ENCODE measurements at regions not wholly inside any gene's neighbourhood (a gene's known extent, or its start where the extent isn't known, plus 50 kb on each side); places are given as distances from the start of the nearest gene placed in this dataset.

DNA sequence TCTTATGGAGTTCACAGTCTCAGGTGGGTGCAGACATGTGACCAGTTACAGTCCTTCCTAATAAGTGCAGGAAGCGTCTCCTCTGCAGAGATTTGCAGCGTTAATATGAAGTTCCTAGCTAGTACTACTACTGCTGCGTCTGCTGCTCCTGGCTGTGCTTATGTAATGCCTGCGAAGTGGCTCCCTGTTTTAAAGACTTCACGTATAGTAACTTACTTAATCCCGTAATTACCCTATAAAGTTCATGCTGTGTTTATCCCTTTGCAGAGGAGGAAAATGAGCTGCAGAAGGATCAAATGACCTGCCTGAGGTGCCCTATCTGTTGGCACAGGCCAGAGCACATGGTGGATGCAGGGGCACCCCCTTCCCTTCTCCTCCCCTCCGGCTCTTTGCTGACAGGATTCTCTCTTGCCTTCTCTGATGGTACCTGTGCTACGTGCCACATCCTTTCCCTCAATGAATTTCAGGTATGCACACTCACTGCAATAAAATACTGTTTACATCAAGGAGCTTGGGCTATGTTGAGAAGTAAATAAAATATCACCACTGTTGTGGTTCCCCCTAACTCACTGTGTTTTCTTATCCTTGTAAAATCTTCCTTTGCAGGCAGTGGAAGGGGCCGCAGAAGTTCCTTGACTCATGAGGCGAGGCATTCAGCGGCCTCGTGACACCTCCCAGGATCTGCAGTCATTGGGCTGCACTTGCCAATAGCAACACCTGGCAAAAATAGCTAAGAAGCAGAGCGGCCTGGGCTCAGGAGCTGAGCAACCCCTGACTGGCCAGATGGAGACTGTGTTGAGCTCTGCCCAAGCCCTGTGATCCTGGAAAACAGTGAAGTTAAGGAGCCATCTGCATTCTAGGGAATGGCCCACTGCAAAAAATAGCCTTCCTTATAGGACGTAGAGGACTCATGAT lies 188.9 kb upstream of the ATP10A start (continued):
- TF ChIP-seq, protein P1, sequence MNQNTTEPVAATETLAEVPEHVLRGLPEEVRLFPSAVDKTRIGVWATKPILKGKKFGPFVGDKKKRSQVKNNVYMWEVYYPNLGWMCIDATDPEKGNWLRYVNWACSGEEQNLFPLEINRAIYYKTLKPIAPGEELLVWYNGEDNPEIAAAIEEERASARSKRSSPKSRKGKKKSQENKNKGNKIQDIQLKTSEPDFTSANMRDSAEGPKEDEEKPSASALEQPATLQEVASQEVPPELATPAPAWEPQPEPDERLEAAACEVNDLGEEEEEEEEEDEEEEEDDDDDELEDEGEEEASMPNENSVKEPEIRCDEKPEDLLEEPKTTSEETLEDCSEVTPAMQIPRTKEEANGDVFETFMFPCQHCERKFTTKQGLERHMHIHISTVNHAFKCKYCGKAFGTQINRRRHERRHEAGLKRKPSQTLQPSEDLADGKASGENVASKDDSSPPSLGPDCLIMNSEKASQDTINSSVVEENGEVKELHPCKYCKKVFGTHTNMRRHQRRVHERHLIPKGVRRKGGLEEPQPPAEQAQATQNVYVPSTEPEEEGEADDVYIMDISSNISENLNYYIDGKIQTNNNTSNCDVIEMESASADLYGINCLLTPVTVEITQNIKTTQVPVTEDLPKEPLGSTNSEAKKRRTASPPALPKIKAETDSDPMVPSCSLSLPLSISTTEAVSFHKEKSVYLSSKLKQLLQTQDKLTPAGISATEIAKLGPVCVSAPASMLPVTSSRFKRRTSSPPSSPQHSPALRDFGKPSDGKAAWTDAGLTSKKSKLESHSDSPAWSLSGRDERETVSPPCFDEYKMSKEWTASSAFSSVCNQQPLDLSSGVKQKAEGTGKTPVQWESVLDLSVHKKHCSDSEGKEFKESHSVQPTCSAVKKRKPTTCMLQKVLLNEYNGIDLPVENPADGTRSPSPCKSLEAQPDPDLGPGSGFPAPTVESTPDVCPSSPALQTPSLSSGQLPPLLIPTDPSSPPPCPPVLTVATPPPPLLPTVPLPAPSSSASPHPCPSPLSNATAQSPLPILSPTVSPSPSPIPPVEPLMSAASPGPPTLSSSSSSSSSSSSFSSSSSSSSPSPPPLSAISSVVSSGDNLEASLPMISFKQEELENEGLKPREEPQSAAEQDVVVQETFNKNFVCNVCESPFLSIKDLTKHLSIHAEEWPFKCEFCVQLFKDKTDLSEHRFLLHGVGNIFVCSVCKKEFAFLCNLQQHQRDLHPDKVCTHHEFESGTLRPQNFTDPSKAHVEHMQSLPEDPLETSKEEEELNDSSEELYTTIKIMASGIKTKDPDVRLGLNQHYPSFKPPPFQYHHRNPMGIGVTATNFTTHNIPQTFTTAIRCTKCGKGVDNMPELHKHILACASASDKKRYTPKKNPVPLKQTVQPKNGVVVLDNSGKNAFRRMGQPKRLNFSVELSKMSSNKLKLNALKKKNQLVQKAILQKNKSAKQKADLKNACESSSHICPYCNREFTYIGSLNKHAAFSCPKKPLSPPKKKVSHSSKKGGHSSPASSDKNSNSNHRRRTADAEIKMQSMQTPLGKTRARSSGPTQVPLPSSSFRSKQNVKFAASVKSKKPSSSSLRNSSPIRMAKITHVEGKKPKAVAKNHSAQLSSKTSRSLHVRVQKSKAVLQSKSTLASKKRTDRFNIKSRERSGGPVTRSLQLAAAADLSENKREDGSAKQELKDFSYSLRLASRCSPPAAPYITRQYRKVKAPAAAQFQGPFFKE (tag by site-specific recombination; IDR thresholded peaks at IDR 0.05; ENCODE audit: borderline replicate concordance) = no peak
- no peak for TF ChIP-seq ZNF221 (tag by site-specific recombination; IDR thresholded peaks at IDR 0.05; ENCODE audit: borderline replicate concordance)
- no peak for TF ChIP-seq ZNF548 (tag by site-specific recombination; IDR thresholded peaks at IDR 0.05)
- no peak for TF ChIP-seq SETDB1 (IDR thresholded peaks at IDR 0.05; ENCODE audit: insufficient read length, low read length)
- TF ChIP-seq, protein P2, sequence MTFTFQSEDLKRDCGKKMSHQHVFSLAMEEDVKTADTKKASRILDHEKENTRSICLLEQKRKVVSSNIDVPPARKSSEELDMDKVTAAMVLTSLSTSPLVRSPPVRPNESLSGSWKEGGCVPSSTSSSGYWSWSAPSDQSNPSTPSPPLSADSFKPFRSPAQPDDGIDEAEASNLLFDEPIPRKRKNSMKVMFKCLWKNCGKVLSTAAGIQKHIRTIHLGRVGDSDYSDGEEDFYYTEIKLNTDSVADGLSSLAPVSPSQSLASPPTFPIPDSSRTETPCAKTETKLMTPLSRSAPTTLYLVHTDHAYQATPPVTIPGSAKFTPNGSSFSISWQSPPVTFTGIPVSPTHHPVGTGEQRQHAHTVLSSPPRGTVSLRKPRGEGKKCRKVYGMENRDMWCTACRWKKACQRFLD (tag by site-specific recombination; IDR thresholded peaks at IDR 0.05) = no peak
- TF ChIP-seq, protein P3, sequence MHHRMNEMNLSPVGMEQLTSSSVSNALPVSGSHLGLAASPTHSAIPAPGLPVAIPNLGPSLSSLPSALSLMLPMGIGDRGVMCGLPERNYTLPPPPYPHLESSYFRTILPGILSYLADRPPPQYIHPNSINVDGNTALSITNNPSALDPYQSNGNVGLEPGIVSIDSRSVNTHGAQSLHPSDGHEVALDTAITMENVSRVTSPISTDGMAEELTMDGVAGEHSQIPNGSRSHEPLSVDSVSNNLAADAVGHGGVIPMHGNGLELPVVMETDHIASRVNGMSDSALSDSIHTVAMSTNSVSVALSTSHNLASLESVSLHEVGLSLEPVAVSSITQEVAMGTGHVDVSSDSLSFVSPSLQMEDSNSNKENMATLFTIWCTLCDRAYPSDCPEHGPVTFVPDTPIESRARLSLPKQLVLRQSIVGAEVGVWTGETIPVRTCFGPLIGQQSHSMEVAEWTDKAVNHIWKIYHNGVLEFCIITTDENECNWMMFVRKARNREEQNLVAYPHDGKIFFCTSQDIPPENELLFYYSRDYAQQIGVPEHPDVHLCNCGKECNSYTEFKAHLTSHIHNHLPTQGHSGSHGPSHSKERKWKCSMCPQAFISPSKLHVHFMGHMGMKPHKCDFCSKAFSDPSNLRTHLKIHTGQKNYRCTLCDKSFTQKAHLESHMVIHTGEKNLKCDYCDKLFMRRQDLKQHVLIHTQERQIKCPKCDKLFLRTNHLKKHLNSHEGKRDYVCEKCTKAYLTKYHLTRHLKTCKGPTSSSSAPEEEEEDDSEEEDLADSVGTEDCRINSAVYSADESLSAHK (tag by site-specific recombination; IDR thresholded peaks at IDR 0.05) = peak; percentile 87
- TF ChIP-seq, protein P4, sequence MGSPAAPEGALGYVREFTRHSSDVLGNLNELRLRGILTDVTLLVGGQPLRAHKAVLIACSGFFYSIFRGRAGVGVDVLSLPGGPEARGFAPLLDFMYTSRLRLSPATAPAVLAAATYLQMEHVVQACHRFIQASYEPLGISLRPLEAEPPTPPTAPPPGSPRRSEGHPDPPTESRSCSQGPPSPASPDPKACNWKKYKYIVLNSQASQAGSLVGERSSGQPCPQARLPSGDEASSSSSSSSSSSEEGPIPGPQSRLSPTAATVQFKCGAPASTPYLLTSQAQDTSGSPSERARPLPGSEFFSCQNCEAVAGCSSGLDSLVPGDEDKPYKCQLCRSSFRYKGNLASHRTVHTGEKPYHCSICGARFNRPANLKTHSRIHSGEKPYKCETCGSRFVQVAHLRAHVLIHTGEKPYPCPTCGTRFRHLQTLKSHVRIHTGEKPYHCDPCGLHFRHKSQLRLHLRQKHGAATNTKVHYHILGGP (tag by site-specific recombination; IDR thresholded peaks at IDR 0.05) = no peak
- TF ChIP-seq ZSCAN23 (tag by site-specific recombination; IDR thresholded peaks at IDR 0.05) = no peak
- TF ChIP-seq TCF7L2 (IDR thresholded peaks at IDR 0.05; ENCODE audit: borderline replicate concordance, low read depth, low read length) = no peak
- no peak for TF ChIP-seq ZNF266 (tag by site-specific recombination; IDR thresholded peaks at IDR 0.05; ENCODE audit: low read depth)
- TF ChIP-seq ZIC2 (tag by site-specific recombination; IDR thresholded peaks at IDR 0.05) = peak; percentile 76
- TF ChIP-seq ZNF768 (tag by site-specific recombination; IDR thresholded peaks at IDR 0.05) = no peak
- TF ChIP-seq ZNF155 (tag by site-specific recombination; IDR thresholded peaks at IDR 0.05) = no peak
- no peak for TF ChIP-seq PRDM1 (tag by site-specific recombination; IDR thresholded peaks at IDR 0.05)
- TF ChIP-seq ZNF549 (tag by site-specific recombination; IDR thresholded peaks at IDR 0.05) = no peak
- TF ChIP-seq ZNF529 (tag by site-specific recombination; IDR thresholded peaks at IDR 0.05; ENCODE audit: insufficient replicate concordance) = no peak
- TF ChIP-seq, protein P5, sequence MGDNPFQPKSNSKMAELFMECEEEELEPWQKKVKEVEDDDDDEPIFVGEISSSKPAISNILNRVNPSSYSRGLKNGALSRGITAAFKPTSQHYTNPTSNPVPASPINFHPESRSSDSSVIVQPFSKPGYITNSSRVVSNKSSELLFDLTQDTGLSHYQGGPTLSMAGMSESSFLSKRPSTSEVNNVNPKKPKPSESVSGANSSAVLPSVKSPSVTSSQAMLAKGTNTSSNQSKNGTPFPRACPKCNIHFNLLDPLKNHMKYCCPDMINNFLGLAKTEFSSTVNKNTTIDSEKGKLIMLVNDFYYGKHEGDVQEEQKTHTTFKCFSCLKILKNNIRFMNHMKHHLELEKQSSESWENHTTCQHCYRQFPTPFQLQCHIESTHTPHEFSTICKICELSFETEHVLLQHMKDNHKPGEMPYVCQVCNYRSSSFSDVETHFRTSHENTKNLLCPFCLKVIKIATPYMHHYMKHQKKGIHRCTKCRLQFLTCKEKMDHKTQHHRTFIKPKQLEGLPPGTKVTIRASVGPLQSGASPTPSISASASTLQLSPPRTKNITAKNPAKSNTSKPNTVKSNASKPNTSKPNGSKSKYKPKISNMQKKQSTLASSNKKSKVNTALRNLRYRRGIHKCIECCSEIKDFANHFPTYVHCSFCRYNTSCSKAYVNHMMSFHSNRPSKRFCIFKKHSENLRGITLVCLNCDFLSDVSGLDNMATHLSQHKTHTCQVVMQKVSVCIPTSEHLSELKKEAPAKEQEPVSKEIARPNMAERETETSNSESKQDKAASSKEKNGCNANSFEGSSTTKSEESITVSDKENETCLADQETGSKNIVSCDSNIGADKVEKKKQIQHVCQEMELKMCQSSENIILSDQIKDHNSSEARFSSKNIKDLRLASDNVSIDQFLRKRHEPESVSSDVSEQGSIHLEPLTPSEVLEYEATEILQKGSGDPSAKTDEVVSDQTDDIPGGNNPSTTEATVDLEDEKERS (tag by site-specific recombination; IDR thresholded peaks at IDR 0.05) = no peak
- no peak for TF ChIP-seq ZNF624 (tag by site-specific recombination; IDR thresholded peaks at IDR 0.05)
- TF ChIP-seq ZNF184 (tag by site-specific recombination; IDR thresholded peaks at IDR 0.05) = no peak
- no peak for TF ChIP-seq ZNF37A (tag by site-specific recombination; IDR thresholded peaks at IDR 0.05)
- TF ChIP-seq ZNF664 (tag by site-specific recombination; IDR thresholded peaks at IDR 0.05) = peak; percentile 85; the same call in 1 of the 2 replicates
- TF ChIP-seq ZNF426 (tag by site-specific recombination; IDR thresholded peaks at IDR 0.05) = no peak
- TF ChIP-seq ZNF169 (tag by site-specific recombination; IDR thresholded peaks at IDR 0.05) = no peak

Measured in HEK293 (cell line).